ENCODE measurements at regions not wholly inside any gene's neighbourhood (a gene's known extent, or its start where the extent isn't known, plus 50 kb on each side); places are given as distances from the start of the nearest gene placed in this dataset.
"Not testable (repeated sequence)": the region's sequence is repeated elsewhere in the genome, so short reads cannot be mapped to it uniquely, and the experiment has no call there.

GRCh38 chr2:145423809-145424208 lies 903.9 kb upstream of the ZEB2 start:
- no peak for DNase-seq (ENCODE audit: low read depth, low spot score)

GRCh38 chr2:145422576-145422975 lies 902.7 kb upstream of the ZEB2 start:
- no peak for DNase-seq (ENCODE audit: low read depth, low spot score)

- DNase-seq (ENCODE audit: low read depth, low spot score), result no peak
These were observed 901.9 kb upstream of the ZEB2 start for GRCh38 chr2:145421841-145422240.

- DNase-seq (ENCODE audit: low read depth, low spot score), result no peak
These were observed 896.7 kb upstream of the ZEB2 start for GRCh38 chr2:145416640-145417039.

GRCh38 chr2:145415151-145415550 lies 895.2 kb upstream of the ZEB2 start:
- DNase-seq (ENCODE audit: low read depth, low spot score), result no peak

GRCh38 chr2:145413261-145414030 lies 893.5 kb upstream of the ZEB2 start:
- no peak for DNase-seq (ENCODE audit: low read depth, low spot score)

- no peak for DNase-seq (ENCODE audit: low read depth, low spot score)
These were observed 892.2 kb upstream of the ZEB2 start for GRCh38 chr2:145412155-145412554.

GRCh38 chr2:145411493-145411892 lies 891.6 kb upstream of the ZEB2 start:
- no peak for DNase-seq (ENCODE audit: low read depth, low spot score)

- no peak for DNase-seq (ENCODE audit: low read depth, low spot score)
These were observed 890.2 kb upstream of the ZEB2 start for GRCh38 chr2:145410086-145410485.

GRCh38 chr2:145408980-145409379 lies 889.1 kb upstream of the ZEB2 start:
- DNase-seq (ENCODE audit: low read depth, low spot score), result no peak

- no peak for DNase-seq (ENCODE audit: low read depth, low spot score)
These were observed 884.8 kb upstream of the ZEB2 start for GRCh38 chr2:145404690-145405089.

GRCh38 chr2:145402706-145403277 lies 882.9 kb upstream of the ZEB2 start:
- no peak for DNase-seq (ENCODE audit: low read depth, low spot score)

GRCh38 chr2:145399131-145399530 lies 879.2 kb upstream of the ZEB2 start:
- no peak for DNase-seq (ENCODE audit: low read depth, low spot score)

GRCh38 chr2:145394181-145394580 lies 874.3 kb upstream of the ZEB2 start:
- no peak for DNase-seq (ENCODE audit: low read depth, low spot score)

GRCh38 chr2:145386973-145387372 lies 867.1 kb upstream of the ZEB2 start:
- DNase-seq (ENCODE audit: low read depth, low spot score), result no peak

- no peak for DNase-seq (ENCODE audit: low read depth, low spot score)
These were observed 864.0 kb upstream of the ZEB2 start for GRCh38 chr2:145383961-145384360.

GRCh38 chr2:145380436-145381017 lies 860.6 kb upstream of the ZEB2 start:
- DNase-seq (ENCODE audit: low read depth, low spot score), result no peak

- DNase-seq (ENCODE audit: low read depth, low spot score), result no peak
These were observed 860.0 kb upstream of the ZEB2 start for GRCh38 chr2:145379934-145380333.

GRCh38 chr2:145374165-145374564 lies 854.2 kb upstream of the ZEB2 start:
- DNase-seq (ENCODE audit: low read depth, low spot score), result no peak

- not testable (repeated sequence) for DNase-seq (ENCODE audit: low read depth, low spot score)
These were observed 847.4 kb upstream of the ZEB2 start for GRCh38 chr2:145367334-145367733.

GRCh38 chr2:145366341-145366740 lies 846.4 kb upstream of the ZEB2 start:
- DNase-seq (ENCODE audit: low read depth, low spot score), result no peak

- no peak for DNase-seq (ENCODE audit: low read depth, low spot score)
These were observed 840.3 kb upstream of the ZEB2 start for GRCh38 chr2:145360129-145360790.

GRCh38 chr2:145359561-145359960 lies 839.6 kb upstream of the ZEB2 start:
- no peak for DNase-seq (ENCODE audit: low read depth, low spot score)

All from activated CD4-positive, CD25-positive, alpha-beta regulatory T cell treated with anti-CD3 and anti-CD28 coated beads, Interleukin-2, amount 50 U/mL, for 16 hours (primary cell).